Body of pancreas (tissue), 4 donors: ENCODE measurements at regions not wholly inside any gene's neighbourhood (a gene's known extent, or its start where the extent isn't known, plus 50 kb on each side); places are given as distances from the start of the nearest gene placed in this dataset.

ENCODE experiments used
- ATAC-seq: fragments of 150-250 bp; one replicate; pipeline ENCODE4 v1.9.1; 2016
- DNase-seq, 4 donors: peaks; one replicate each; pipeline ENCODE4 v3.0.0-alpha.2; 2019
- H3K27ac ChIP-seq, 4 donors: fragments of 200-600 bp; sonication (generic); 1 replicate in 3 of 4; 2 replicates in 1 of 4; pipeline versions ENCODE4 v1.5.1 to v1.6.1; 2016 to 2019; ENCODE audit warnings: mild to moderate bottlenecking in 1 of 4, mixed read lengths in 1 of 4, moderate library complexity in 1 of 4
- H3K27me3 ChIP-seq, 2 donors: fragments of 200-600 bp; sonication (generic); one replicate each; pipeline ENCODE4 v1.6.0; 2016; ENCODE audit warnings: mild to moderate bottlenecking in 1 of 2
- H3K36me3 ChIP-seq, 2 donors: fragments of 200-600 bp; sonication (generic); replicated peaks in 1 of 2; 2 replicates each; pipeline ENCODE4 v1.5.1; 2016; ENCODE audit warnings: low read depth in 2 of 2; ENCODE audit not compliant: insufficient read depth in 1 of 2
- H3K4me1 ChIP-seq: fragments of 200-600 bp; sonication (generic); one replicate; pipeline ENCODE4 v1.6.0; 2016
- H3K4me3 ChIP-seq, 2 donors: fragments of 200-600 bp; sonication (generic); 1 replicate in 1 of 2; 2 replicates in 1 of 2; pipeline ENCODE4 v1.5.1; 2016 to 2019
- H3K9me3 ChIP-seq, 3 donors: fragments of 200-600 bp; sonication (generic); 1 replicate in 2 of 3; 2 replicates in 1 of 3; pipeline ENCODE4 v1.5.1; 2016
- POLR2A ChIP-seq, 3 donors: fragments of 450-650 bp; IDR thresholded peaks; one replicate each; pipeline ENCODE4 v1.6.1; 2016; ENCODE audit warnings: antibody characterized with exemption in 3 of 3, mild to moderate bottlenecking in 2 of 3
- WGBS, 2 donors: methylation state at CpG; one replicate each; pipeline ENCODE4 v1.1.5; 2017; 5-methylcytosine and 5-hydroxymethylcytosine counted together
- intact Hi-C: fragments of 100-400 bp; cut with DNase I; formaldehyde crosslinking; loops from one replicate; pipeline ENCODE4 v1.15.1; 2023
- TF ChIP-seq, protein P1 (sequence below), 7 experiments: fragments of 450-650 bp in 4 of 7; fragments of 200-600 bp in 3 of 7; sonication (generic) in 3 of 7; IDR thresholded peaks; one replicate each; pipeline ENCODE4 v1.5.1; 2016 to 2019; ENCODE audit warnings: antibody characterized with exemption in 7 of 7

DNA sequence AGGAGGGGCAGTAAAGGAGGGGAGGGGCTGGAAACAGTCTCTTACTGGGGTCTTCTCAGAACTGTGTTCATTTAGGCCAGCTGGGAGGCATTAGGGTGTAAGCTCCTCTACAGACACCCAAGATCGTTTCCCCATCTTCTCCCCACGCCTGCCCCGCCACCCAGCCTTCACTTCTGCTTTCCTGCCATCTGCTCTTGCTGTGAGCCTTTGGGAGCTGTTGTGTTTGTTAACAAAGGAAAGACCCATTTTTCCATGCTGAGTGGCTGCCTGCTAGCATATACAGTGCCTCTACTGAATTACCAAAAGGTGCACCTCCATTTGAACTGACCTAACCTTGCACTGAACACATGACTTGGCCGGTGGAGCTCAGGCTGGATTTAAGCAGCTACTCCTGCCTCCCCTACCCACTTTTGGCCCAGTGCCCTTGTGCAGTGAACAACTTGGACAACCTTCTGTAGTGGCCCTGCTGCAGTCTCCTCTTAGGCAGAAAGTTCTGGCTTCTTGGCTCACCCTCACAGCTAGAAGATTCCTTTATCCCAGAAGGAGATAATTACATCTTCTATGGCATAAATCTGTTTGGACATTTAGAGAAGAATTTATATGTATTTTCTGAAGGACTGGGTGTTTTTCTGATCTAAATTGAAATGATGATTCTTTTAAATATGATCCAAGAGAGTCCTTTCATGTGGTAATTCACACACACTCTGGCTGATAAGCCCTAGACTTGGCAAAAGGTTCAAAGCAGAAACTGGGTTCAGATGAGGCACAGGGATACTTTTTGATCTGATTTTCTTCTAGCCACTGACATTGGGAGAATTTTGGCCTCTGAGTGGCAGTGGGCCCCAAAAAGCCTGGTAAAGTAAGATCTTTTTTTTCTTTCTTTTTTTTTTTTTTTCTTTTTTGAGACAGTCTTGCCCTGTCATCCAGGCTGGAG lies 81.9 kb upstream of the HNF1B start:
- Histone ChIP-seq H3K4me1 (no peaks in the 10 kb centered on the region), H3K27ac (no peak overlapping the region), H3K27me3 (no peaks in the 10 kb centered on the region), H3K4me3 (no peak overlapping the region), H3K9me3 (no peaks in the 10 kb centered on the region), H3K36me3 (no peaks in the 10 kb centered on the region)
- WGBS, 2 donors, result 70 to 81% methylated on average over 4 of the region's 4 CpGs
- DNase-seq (no peak), ATAC-seq (no peak)
- intact Hi-C loops, result no loop called here
- no peak for TF ChIP-seq POLR2A (IDR thresholded peaks at IDR 0.05)
- TF ChIP-seq, protein P1, sequence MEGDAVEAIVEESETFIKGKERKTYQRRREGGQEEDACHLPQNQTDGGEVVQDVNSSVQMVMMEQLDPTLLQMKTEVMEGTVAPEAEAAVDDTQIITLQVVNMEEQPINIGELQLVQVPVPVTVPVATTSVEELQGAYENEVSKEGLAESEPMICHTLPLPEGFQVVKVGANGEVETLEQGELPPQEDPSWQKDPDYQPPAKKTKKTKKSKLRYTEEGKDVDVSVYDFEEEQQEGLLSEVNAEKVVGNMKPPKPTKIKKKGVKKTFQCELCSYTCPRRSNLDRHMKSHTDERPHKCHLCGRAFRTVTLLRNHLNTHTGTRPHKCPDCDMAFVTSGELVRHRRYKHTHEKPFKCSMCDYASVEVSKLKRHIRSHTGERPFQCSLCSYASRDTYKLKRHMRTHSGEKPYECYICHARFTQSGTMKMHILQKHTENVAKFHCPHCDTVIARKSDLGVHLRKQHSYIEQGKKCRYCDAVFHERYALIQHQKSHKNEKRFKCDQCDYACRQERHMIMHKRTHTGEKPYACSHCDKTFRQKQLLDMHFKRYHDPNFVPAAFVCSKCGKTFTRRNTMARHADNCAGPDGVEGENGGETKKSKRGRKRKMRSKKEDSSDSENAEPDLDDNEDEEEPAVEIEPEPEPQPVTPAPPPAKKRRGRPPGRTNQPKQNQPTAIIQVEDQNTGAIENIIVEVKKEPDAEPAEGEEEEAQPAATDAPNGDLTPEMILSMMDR (IDR thresholded peaks at IDR 0.05), result no peak

DNA sequence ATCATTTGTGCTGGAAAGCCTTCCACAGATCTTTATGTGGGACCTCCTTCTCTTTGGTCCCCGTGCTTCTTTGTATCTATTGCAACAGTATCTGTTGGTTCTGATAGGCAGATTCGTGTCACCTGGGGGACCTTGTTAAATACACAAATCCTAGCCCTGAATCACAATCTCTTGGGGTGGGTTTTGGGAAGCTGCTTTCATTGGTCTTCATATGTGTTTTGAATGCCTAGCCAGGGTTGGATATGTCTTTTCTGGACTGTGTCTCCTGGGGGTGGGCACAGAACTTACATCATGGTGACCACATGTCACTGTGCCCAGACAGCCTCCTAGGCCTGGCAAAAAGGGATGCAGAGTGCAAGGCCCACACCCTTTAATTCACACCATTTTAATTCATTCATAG lies 81.0 kb upstream of the HNF1B start:
- H3K4me1 ChIP-seq, result no peaks in the 10 kb centered on the region
- H3K27me3 ChIP-seq, result no peaks in the 10 kb centered on the region
- no peaks in the 10 kb centered on the region for H3K36me3 ChIP-seq
- no peak overlapping the region for H3K27ac ChIP-seq
- TF ChIP-seq POLR2A (IDR thresholded peaks at IDR 0.05), result no peak
- no peak overlapping the region for H3K4me3 ChIP-seq
- intact Hi-C loops, result no loop called here
- no peaks in the 10 kb centered on the region for H3K9me3 ChIP-seq
- WGBS, 2 donors, result 66 to 69% methylated on average over 2 of the region's 2 CpGs
- ATAC-seq (no peak), DNase-seq (no peak)

DNA sequence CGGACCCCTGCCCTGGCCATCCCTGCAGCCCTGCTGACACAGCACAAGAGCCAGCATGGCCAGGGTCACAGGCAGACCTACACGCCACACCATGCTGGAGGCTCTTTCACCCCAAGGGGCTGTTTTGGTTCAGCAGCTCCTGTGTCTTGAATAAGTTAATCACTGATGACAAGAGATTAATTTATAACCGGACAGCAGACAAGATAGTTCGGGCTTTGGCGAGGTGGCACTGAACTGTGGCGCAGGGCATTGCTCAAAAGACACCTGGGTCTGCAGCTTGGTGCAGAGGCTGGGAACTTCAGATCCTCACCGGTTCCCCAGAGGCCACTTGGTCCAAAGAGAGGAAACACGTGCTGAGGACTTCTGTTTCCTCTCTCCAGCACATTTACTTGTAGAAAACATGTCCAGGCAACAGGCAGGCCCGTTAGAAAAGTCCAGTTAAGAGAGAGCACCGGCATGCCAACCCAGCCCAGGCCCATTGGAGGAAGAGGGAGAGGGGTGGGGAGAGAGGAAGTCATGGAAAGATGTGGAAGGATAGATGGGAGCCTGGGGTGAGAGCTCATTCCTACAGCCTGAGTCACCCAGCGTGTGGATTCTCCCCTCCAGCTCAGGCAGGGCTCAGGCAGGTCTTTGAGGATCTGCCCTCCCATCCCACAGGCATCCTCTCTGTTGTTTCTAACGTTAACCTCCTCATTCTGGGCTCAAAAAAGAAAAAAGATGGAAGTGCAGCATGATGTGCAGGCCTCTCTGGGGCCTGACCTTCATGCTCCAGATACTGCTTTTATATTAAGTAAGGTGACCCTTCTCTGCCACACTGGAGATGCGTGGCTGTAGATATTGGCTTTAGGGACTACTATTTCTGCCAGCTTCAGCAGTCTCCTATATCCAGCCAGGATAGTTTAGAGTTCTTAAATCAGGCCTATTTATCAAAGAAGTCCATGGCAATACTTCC lies 80.0 kb upstream of the HNF1B start:
- Histone ChIP-seq H3K4me3 (no peak overlapping the region), H3K9me3 (no peaks in the 10 kb centered on the region), H3K27ac (no peak overlapping the region), H3K4me1 (no peaks in the 10 kb centered on the region), H3K27me3 (no peaks in the 10 kb centered on the region), H3K36me3 (no peaks in the 10 kb centered on the region)
- TF ChIP-seq POLR2A (IDR thresholded peaks at IDR 0.05), result no peak
- TF ChIP-seq, protein P1 (IDR thresholded peaks at IDR 0.05), result no peak
- WGBS, 2 donors, result 66 to 75% methylated on average over 12 to 13 of the region's 13 CpGs
- intact Hi-C loops, result no loop called here
- DNase-seq, result no peak
- ATAC-seq, result no peak

DNA sequence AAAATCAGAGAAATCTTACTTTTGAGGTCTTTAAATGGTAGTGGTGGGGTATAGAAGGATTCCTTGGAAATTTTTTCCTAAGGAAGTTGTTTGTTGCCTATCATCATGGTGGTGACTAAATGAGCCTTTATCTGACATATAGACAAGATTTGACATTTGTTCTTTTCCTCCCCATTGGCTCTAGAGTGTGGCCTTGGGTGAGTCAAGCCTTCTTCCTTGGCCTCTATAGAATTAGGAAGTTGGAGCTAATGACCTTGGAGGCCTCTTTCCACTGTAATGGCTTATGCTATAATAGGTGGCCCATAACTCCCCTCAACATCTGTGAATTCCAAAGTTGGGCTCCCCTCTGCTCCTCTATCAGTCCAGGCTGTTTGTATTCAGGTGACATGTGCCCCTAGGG lies 79.1 kb upstream of the HNF1B start:
- ATAC-seq (no peak), DNase-seq (no peak)
- H3K4me1 ChIP-seq, result no peaks in the 10 kb centered on the region
- H3K27ac ChIP-seq, result no peak overlapping the region
- no peaks in the 10 kb centered on the region for H3K27me3 ChIP-seq
- H3K36me3 ChIP-seq, result no peaks in the 10 kb centered on the region
- TF ChIP-seq, protein P1 (IDR thresholded peaks at IDR 0.05), result no peak
- no peak for TF ChIP-seq POLR2A (IDR thresholded peaks at IDR 0.05)
- H3K9me3 ChIP-seq, result no peaks in the 10 kb centered on the region
- intact Hi-C loops, result no loop called here
- H3K4me3 ChIP-seq, result no peak overlapping the region
